ENCODE measurements at regions not wholly inside any gene's neighbourhood (a gene's known extent, or its start where the extent isn't known, plus 50 kb on each side); places are given as distances from the start of the nearest gene placed in this dataset.
A peak's percentile ranks its signal among the peaks of the same experiment; 100 is the strongest.
"Not testable (repeated sequence)": the region's sequence is repeated elsewhere in the genome, so short reads cannot be mapped to it uniquely, and the experiment has no call there.

- WGBS = 87% methylated on average over 14 of the region's 14 CpGs
- Histone ChIP-seq H3K36me3 (ENCODE audit: insufficient read depth, low read length) (no peaks in the 10 kb centered on the region), H3K9ac (ENCODE audit: low read depth, low read length) (no peak overlapping the region), H3K9me3 (ENCODE audit: insufficient read depth, low read depth, low read length) (no peaks in the 10 kb centered on the region), H3K4me1 (ENCODE audit: insufficient read depth, low read length) (peaks cover 8% of the 10 kb centered on the region; the same call in 1 of the 2 replicates), H3K27ac (ENCODE audit: low read depth, low read length) (no peak overlapping the region), H3K27me3 (ENCODE audit: insufficient read depth, low read length) (peaks cover 13% of the 10 kb centered on the region), H3K4me3 (ENCODE audit: low read length) (no peak overlapping the region)
These were observed 142.2 kb upstream of the AFDN start for GRCh38 chr6:167684276-167685104.

- H3K4me3 ChIP-seq (ENCODE audit: low read length) = no peak overlapping the region
- H3K9ac ChIP-seq (ENCODE audit: low read depth, low read length) = no peak overlapping the region
- H3K27ac ChIP-seq (ENCODE audit: low read depth, low read length) = no peak overlapping the region
- H3K9me3 ChIP-seq (ENCODE audit: insufficient read depth, low read depth, low read length) = no peaks in the 10 kb centered on the region
- H3K27me3 ChIP-seq (ENCODE audit: insufficient read depth, low read length) = peaks cover under 1% of the 10 kb centered on the region
- no peaks in the 10 kb centered on the region for H3K36me3 ChIP-seq (ENCODE audit: insufficient read depth, low read length)
- WGBS = 87% methylated on average over 10 of the region's 10 CpGs
- H3K4me1 ChIP-seq (ENCODE audit: insufficient read depth, low read length) = no peaks in the 10 kb centered on the region
These were observed 141.1 kb upstream of the AFDN start for GRCh38 chr6:167685654-167686053.

GRCh38 chr6:167686204-167686893, 140.4 kb upstream of the AFDN start:
- Histone ChIP-seq H3K27me3 (ENCODE audit: insufficient read depth, low read length) (no peaks in the 10 kb centered on the region), H3K4me1 (ENCODE audit: insufficient read depth, low read length) (0 out of 2 replicates have a peak, but pooled peaks cover 1% of the 10 kb centered on the region), H3K9ac (ENCODE audit: low read depth, low read length) (no peak overlapping the region), H3K27ac (ENCODE audit: low read depth, low read length) (no peak overlapping the region), H3K36me3 (ENCODE audit: insufficient read depth, low read length) (no peaks in the 10 kb centered on the region), H3K4me3 (ENCODE audit: low read length) (no peak overlapping the region), H3K9me3 (ENCODE audit: insufficient read depth, low read depth, low read length) (no peaks in the 10 kb centered on the region)
- 93% methylated on average over 7 of the region's 7 CpGs for WGBS

DNA sequence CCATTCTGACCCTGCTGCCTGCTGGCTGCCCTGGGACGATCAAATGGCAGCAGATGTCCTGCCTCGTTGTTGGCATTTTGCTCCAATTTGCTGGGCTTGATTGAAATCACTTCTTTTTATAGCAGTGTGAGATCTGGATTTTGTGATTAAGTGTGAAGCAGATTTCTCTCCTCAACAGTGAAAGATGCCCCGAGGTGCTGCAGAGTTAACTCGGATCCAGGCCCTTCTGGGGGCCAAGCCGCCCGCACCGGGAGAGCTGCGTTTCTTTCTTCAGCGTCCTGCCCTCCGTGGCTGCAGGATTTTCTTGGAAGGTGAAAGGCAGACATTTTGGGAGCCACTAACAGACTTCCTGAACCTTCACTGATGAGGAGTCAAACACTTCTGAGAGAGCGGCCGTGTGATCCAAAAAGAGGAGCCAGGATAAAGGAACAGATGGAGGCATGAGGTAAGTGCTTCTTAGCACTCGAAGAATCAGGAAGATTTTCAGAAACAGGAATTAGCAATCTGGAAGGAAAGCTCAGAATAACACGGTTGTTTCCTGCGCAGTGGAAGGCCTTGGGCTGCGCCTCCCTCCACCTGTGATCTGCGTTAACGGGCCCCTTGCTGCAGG, 139.5 kb upstream of the AFDN start:
- no peaks in the 10 kb centered on the region for H3K36me3 ChIP-seq (ENCODE audit: insufficient read depth, low read length)
- WGBS = 89% methylated on average over 18 of the region's 18 CpGs
- H3K9me3 ChIP-seq (ENCODE audit: insufficient read depth, low read depth, low read length) = no peaks in the 10 kb centered on the region

GRCh38 chr6:167688123-167688522, 138.6 kb upstream of the AFDN start:
- Histone ChIP-seq H3K4me3 (ENCODE audit: low read length) (no peak overlapping the region), H3K27me3 (ENCODE audit: insufficient read depth, low read length) (no peaks in the 10 kb centered on the region), H3K9me3 (ENCODE audit: insufficient read depth, low read depth, low read length) (no peaks in the 10 kb centered on the region), H3K27ac (ENCODE audit: low read depth, low read length) (no peak overlapping the region), H3K36me3 (ENCODE audit: insufficient read depth, low read length) (no peaks in the 10 kb centered on the region), H3K4me1 (ENCODE audit: insufficient read depth, low read length) (peaks cover 10% of the 10 kb centered on the region; the same call in 1 of the 2 replicates), H3K9ac (ENCODE audit: low read depth, low read length) (no peak overlapping the region)
- 88% methylated on average over 6 of the region's 6 CpGs for WGBS

More for the DNA sequence above, 139.5 kb upstream of the AFDN start:
- no peak overlapping the region for H3K27ac ChIP-seq (ENCODE audit: low read depth, low read length)
- no peak overlapping the region for H3K4me3 ChIP-seq (ENCODE audit: low read length)
- no peak overlapping the region for H3K9ac ChIP-seq (ENCODE audit: low read depth, low read length)
- peaks cover 9% of the 10 kb centered on the region; the same call in 1 of the 2 replicates for H3K4me1 ChIP-seq (ENCODE audit: insufficient read depth, low read length)
- H3K27me3 ChIP-seq (ENCODE audit: insufficient read depth, low read length) = no peaks in the 10 kb centered on the region

DNA sequence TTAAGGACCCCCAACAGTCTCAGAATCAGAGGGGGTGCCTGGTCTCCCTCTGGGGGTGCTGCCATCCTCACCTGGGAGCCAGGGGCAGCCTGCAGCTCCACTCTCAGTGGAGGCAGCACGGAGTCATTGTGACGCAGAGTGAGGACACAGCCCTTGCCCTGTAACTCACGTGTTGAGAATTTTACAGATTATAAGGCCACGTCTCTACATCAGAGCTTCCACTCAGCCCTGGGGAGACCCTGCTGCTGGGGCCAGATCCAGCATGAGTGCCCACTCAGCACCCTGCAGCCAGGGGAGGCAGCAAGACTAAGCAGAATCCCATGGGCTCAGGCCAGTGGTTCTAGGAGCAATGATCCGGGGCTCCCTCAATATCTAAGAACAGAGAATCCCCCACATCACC, 137.4 kb upstream of the AFDN start:
- Histone ChIP-seq H3K4me3 (ENCODE audit: low read length) (no peak overlapping the region), H3K9ac (ENCODE audit: low read depth, low read length) (no peak overlapping the region), H3K27ac (ENCODE audit: low read depth, low read length) (no peak overlapping the region), H3K27me3 (ENCODE audit: insufficient read depth, low read length) (no peaks in the 10 kb centered on the region), H3K4me1 (ENCODE audit: insufficient read depth, low read length) (peaks cover 10% of the 10 kb centered on the region; the same call in 1 of the 2 replicates), H3K36me3 (ENCODE audit: insufficient read depth, low read length) (no peaks in the 10 kb centered on the region), H3K9me3 (ENCODE audit: insufficient read depth, low read depth, low read length) (no peaks in the 10 kb centered on the region)
- 81% methylated on average over 5 of the region's 5 CpGs for WGBS

- no peak overlapping the region for H3K4me3 ChIP-seq (ENCODE audit: low read length)
- WGBS = 90% methylated on average over 6 of the region's 6 CpGs
- H3K9me3 ChIP-seq (ENCODE audit: insufficient read depth, low read depth, low read length) = no peaks in the 10 kb centered on the region
- H3K36me3 ChIP-seq (ENCODE audit: insufficient read depth, low read length) = no peaks in the 10 kb centered on the region
- H3K9ac ChIP-seq (ENCODE audit: low read depth, low read length) = no peak overlapping the region
- H3K27me3 ChIP-seq (ENCODE audit: insufficient read depth, low read length) = no peaks in the 10 kb centered on the region
- no peak overlapping the region for H3K27ac ChIP-seq (ENCODE audit: low read depth, low read length)
- peaks cover 10% of the 10 kb centered on the region; the same call in 1 of the 2 replicates for H3K4me1 ChIP-seq (ENCODE audit: insufficient read depth, low read length)
These were observed 137.0 kb upstream of the AFDN start for GRCh38 chr6:167689751-167690150.

DNA sequence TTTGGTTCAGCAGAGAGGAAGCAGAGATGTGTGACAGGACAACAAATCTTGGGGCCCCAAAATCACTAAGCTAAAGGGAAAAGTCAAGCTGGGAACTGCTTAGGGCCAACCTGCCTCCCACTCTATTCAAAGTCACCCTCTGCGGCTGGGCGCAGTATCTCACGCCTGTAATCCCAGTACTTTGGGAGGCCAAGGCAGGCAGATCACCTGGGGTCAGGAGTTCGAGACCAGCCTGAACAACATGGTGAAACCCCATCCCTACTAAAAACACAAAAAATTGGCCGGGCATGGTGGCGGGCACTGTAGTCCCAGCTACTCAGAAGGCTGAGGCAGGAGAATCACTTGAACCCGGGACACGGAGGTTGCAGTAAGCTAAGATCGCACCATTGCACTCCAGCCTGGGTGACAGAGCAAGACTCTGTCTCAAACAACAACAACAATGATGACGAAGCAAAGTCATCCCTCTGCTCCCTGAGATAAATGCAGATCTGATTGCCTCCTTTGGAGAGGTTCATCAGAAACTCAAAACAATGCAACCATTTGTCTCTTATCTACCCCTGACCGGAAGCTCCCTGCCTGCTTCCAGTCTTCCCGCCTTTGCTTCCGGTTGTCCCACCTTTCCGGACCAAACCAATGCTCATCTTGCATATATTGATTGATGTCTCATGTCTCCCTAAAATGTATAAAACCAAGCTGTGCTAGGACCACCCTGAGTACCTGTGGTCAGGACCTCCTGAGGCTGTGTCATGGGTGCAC, 136.4 kb upstream of the AFDN start:
- H3K27ac ChIP-seq (ENCODE audit: low read depth, low read length); H3K36me3 ChIP-seq (ENCODE audit: insufficient read depth, low read length); H3K27me3 ChIP-seq (ENCODE audit: insufficient read depth, low read length); H3K4me3 ChIP-seq (ENCODE audit: low read length); H3K9me3 ChIP-seq (ENCODE audit: insufficient read depth, low read depth, low read length); H3K4me1 ChIP-seq (ENCODE audit: insufficient read depth, low read length); H3K9ac ChIP-seq (ENCODE audit: low read depth, low read length): not testable (repeated sequence)
- WGBS = 90% methylated on average over 14 of the region's 14 CpGs

DNA sequence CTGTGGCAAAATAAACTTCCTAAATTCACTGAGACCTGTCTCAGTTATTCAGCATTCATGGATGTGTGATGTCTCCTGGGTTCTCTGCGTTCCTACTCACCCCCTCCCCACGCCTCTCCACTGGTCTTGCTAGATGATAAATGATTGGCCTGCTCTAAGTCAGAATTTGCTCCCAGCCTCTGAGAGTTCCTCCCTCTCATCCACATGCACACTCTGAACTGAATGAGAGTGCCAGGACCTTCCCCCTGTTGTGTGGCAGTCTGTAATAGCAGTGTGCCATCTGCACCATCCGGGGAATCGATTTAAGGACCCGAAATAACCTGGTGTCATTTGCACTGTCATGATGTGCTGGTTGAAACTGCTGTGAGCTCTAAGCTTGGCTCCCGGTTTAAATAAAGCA, 135.8 kb upstream of the AFDN start:
- no peaks in the 10 kb centered on the region for H3K27me3 ChIP-seq (ENCODE audit: insufficient read depth, low read length)

DNA sequence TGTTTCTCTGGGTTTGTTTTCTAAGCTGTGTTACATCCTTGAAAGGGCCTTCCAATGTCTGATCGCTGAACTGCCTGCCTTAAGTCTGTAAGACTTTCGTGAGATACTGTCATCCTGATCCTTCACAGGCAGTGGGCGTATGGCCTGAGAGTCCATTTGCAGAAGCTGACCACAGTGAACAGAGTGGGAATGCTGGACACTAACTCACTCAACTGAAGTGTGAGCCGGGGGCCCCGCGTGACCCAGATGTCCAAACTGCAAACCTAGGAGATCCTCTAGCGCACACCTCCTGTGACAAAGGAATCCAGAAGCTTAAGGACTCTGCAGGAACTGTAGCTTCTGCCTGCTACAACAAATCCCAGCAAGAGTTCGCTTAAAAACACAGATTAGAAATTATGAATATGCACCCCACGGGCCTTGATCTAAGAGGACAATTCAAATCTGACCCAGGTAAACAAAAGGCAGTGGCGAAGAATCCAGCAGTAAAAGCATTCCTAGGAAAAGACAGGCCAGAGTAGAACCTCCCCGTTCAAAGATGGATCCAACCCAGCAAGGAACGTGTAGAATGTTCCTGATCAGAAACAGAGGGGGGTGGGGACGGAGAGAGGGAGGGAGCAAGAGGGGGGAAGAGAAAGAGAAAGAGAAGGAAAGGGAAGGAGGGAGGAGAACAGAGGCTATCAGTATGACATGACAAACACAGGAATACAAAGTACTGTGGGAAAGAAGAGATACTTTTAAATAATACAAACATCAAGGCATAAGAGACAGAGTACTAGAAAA, 135.0 kb upstream of the AFDN start:
- H3K27ac ChIP-seq (ENCODE audit: low read depth, low read length) = 0 out of 2 replicates have a peak overlapping the region, but pooled peaks have one; percentile 12
- H3K4me1 ChIP-seq (ENCODE audit: insufficient read depth, low read length) = peaks cover 10% of the 10 kb centered on the region; the same call in 1 of the 2 replicates
- H3K4me3 ChIP-seq (ENCODE audit: low read length) = no peak overlapping the region
- H3K27me3 ChIP-seq (ENCODE audit: insufficient read depth, low read length) = no peaks in the 10 kb centered on the region
- H3K36me3 ChIP-seq (ENCODE audit: insufficient read depth, low read length) = no peaks in the 10 kb centered on the region
- H3K9me3 ChIP-seq (ENCODE audit: insufficient read depth, low read depth, low read length) = no peaks in the 10 kb centered on the region
- no peak overlapping the region for H3K9ac ChIP-seq (ENCODE audit: low read depth, low read length)
- 65% methylated on average over 13 of the region's 13 CpGs for WGBS

More for the DNA sequence above, 135.8 kb upstream of the AFDN start:
- no peak overlapping the region for H3K4me3 ChIP-seq (ENCODE audit: low read length)
- no peak overlapping the region for H3K27ac ChIP-seq (ENCODE audit: low read depth, low read length)
- no peak overlapping the region for H3K9ac ChIP-seq (ENCODE audit: low read depth, low read length)
- no peaks in the 10 kb centered on the region for H3K36me3 ChIP-seq (ENCODE audit: insufficient read depth, low read length)
- H3K9me3 ChIP-seq (ENCODE audit: insufficient read depth, low read depth, low read length) = no peaks in the 10 kb centered on the region
- peaks cover 10% of the 10 kb centered on the region; the same call in 1 of the 2 replicates for H3K4me1 ChIP-seq (ENCODE audit: insufficient read depth, low read length)
- WGBS = 87% methylated on average over 6 of the region's 6 CpGs

Measured in HUES64 (cell line).